LNCaP clone FGC (cell line): ENCODE measurements at regions not wholly inside any gene's neighbourhood (a gene's known extent, or its start where the extent isn't known, plus 50 kb on each side); places are given as distances from the start of the nearest gene placed in this dataset.

Source experiments
- DNase-seq: peaks from one replicate; pipeline ENCODE4 v3.0.0-alpha.2; 2011; ENCODE audit warnings: low read depth
- H3K4me3 ChIP-seq: 2 replicates; pipeline ENCODE4 v1.5.1; 2011; ENCODE audit warnings: mild to moderate bottlenecking, low read depth, low read length, control low read depth
- TF ChIP-seq, protein P1 (sequence below): IDR thresholded peaks from 2 replicates; pipeline ENCODE4 v1.5.1; 2012; ENCODE audit warnings: mild to moderate bottlenecking; ENCODE audit not compliant: control insufficient read depth, insufficient read depth; ENCODE audit errors: extremely low read depth

DNA sequence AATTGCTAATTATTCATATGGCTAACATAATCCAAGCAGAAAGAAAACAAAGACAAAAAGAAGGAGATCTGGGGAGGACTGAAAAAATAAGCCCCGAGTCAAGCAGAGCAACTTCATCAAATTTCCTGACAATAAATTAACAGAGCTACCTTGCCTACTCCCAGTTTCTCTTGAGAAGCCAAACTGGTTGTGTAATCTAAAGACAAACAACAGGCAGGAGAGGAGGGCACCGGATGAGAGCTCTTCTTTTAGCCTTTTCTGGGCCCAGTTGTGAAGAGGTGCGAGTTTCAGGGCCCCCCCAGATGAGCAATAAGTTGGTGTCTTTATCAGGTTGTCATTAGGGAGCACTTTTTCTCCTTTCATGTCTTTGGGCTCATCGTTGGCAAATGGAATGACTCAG, 197.1 kb upstream of the PCSK2 start:
- no peak overlapping the region for H3K4me3 ChIP-seq
- no peak for DNase-seq
- TF ChIP-seq, protein P1, sequence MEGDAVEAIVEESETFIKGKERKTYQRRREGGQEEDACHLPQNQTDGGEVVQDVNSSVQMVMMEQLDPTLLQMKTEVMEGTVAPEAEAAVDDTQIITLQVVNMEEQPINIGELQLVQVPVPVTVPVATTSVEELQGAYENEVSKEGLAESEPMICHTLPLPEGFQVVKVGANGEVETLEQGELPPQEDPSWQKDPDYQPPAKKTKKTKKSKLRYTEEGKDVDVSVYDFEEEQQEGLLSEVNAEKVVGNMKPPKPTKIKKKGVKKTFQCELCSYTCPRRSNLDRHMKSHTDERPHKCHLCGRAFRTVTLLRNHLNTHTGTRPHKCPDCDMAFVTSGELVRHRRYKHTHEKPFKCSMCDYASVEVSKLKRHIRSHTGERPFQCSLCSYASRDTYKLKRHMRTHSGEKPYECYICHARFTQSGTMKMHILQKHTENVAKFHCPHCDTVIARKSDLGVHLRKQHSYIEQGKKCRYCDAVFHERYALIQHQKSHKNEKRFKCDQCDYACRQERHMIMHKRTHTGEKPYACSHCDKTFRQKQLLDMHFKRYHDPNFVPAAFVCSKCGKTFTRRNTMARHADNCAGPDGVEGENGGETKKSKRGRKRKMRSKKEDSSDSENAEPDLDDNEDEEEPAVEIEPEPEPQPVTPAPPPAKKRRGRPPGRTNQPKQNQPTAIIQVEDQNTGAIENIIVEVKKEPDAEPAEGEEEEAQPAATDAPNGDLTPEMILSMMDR: no peak

DNA sequence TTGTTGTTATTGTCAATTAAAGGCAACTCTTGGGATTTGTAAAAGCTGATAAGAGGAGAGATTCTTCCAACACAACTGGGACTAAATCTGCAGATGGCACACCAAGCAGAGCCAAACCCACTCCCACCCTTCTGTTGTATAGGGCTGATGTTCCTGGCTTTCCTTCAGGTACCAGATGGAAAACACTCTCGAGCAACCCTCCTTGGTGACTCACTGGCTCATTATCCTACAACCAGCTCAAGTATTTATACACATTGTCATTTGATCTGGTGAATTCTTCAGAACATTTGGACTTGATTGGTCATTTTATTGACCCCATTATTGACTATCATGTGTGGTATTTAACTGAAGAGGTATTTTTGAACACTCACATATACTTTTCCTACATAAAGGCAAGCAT, 190.3 kb upstream of the PCSK2 start:
- no peak for DNase-seq
- no peak overlapping the region for H3K4me3 ChIP-seq
- TF ChIP-seq, protein P1: no peak

DNA sequence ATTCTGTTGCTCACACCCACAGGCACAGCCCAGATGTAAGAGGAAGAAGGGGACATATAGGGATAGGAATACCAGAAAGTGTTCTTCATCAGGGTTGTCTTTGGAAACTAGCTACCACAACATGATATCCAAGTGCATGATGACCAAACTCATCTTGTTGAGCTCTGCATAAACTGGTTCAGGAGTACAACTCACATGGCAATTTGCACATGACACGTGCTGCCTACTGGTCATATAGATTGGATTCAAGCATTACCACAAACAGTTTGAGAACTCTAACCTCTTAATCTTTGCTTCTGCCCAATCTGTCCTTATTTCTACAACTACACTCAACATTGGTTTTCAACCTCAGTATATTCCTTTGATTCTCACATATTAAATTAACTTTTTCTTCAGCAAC, 184.7 kb upstream of the PCSK2 start:
- TF ChIP-seq, protein P1: no peak
- H3K4me3 ChIP-seq: no peak overlapping the region
- no peak for DNase-seq

DNA sequence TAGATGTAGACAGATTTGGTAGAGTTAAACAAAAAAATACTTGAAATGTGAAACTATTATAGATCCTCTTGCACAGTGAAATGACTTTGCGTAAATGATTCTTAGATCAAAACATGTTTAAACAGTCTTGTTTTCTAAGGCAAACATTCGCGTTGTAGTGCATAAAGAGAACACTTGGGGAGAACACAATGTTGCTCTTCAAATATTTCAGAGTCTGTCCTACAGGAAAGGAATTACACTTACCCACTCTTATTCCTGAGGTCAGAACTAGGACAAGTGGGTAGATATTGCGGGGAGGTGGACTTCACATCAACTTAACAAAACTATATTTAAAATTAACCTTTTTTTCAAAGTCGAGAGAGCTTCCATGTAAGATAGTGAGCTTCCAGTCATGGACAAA, 183.5 kb upstream of the PCSK2 start:
- DNase-seq: no peak
- no peak overlapping the region for H3K4me3 ChIP-seq
- TF ChIP-seq, protein P1: no peak

DNA sequence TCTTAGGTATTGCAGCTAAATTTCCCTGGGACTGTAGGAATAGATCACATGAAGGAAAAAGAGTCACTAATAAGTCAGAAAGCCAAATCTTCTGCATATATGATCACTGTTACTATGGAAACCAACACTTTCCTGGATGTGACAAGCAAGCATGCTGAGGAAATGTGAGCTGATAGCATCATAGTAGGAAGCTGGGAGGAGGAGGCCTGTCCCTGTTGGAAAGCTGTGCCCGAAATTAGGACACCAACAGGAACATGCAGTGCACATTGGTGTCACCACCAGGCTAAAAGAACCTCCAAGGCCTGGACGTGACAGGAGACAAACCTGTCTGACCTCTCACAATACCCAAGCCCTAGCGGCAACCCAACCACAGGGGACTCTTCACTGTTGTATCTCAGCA, 181.9 kb upstream of the PCSK2 start:
- no peak overlapping the region for H3K4me3 ChIP-seq
- TF ChIP-seq, protein P1: no peak
- DNase-seq: no peak

DNA sequence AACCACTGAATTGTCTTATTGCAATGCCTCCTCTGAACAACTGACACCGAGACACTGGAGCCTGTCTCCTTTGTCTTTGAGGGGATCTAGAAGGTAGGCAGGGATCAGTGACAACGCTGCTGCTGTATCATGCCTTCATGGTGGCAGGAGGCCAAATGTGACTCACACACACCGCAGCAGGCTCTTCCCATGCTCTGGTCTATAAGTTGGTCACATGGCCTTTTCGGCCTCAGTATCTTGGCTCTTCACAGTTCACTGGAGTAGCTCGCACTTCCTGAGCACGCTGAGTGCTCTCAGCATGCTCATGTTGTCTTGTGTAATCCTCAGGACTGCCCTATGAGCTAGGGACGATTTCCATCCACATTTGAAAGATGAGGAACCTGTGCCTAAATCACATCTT, 167.4 kb upstream of the PCSK2 start:
- TF ChIP-seq, protein P1: no peak
- DNase-seq: no peak
- no peak overlapping the region for H3K4me3 ChIP-seq

DNA sequence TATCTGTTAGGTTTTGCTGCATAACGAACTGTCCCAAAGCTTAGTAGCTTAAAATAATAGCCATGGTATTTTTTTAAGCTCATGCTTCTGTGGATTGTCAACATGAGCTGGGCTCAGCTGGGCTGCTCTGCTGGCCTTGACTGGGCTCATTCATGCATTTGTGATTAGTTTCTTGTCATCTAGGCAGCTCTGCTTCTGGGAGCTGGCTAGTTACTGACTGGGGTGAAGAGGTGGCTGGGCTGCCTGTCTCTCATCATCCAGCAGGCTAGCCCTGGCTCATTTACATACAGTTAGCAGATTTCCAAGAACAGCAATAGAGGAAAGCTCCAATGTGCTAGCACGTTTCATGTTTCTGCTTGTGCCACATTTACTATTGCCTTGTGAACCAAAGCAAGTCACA, 165.1 kb upstream of the PCSK2 start:
- DNase-seq: no peak
- H3K4me3 ChIP-seq: no peak overlapping the region
- TF ChIP-seq, protein P1: no peak
